OCI-LY7 (cell line): ENCODE measurements at regions not wholly inside any gene's neighbourhood (a gene's known extent, or its start where the extent isn't known, plus 50 kb on each side); places are given as distances from the start of the nearest gene placed in this dataset.
"Not testable (repeated sequence)": the region's sequence is repeated elsewhere in the genome, so short reads cannot be mapped to it uniquely, and the experiment has no call there.

Experiments
- BruUV-seq: library from RNA; stranded (reverse); fragments of 400-500 nt; replicated peaks from 2 replicates; lab custom pipeline; 2021; lab: Mats Ljungman, UMichigan
- CTCF ChIA-PET: fragments of 300-600 bp; sonication (Branson Sonifier 250); formaldehyde crosslinking; loops from one replicate; lab custom pipeline; 2022; ENCODE audit warnings: antibody characterized with exemption; ENCODE audit not compliant: unreplicated experiment; lab: Charles Lee
- POLR2A ChIA-PET: fragments of 300-600 bp; sonication (Branson Sonifier 250); formaldehyde crosslinking; loops from one replicate; lab custom pipeline; 2022; ENCODE audit warnings: antibody characterized with exemption; lab: Charles Lee
- DNase-seq: peaks from one replicate; pipeline ENCODE4 v3.0.0-alpha.2; 2015; ENCODE audit warnings: low spot score
- H2AFZ ChIP-seq: fragments of 200-600 bp; sonication (generic), shearing (Covaris generic); 2 replicates; pipeline ENCODE4 v1.6.1; 2014; ENCODE audit warnings: mild to moderate bottlenecking, antibody characterized with exemption, low read length, moderate library complexity
- H3K27ac ChIP-seq: fragments of 200-600 bp; sonication (generic); 2 replicates; pipeline ENCODE4 v1.5.1; 2014; ENCODE audit warnings: mixed run types, low read depth, mild to moderate bottlenecking, moderate library complexity, low read length, inconsistent platforms; ENCODE audit not compliant: poor library complexity, severe bottlenecking
- H3K36me3 ChIP-seq: fragments of 200-600 bp; sonication (generic); 2 replicates; pipeline ENCODE4 v1.6.1; 2014; ENCODE audit warnings: mild to moderate bottlenecking, antibody characterized with exemption, low read length, moderate library complexity, mixed read lengths; ENCODE audit not compliant: insufficient read depth
- H3K4me1 ChIP-seq: fragments of 200-600 bp; sonication (generic); 2 replicates; pipeline ENCODE4 v1.5.1; 2014; ENCODE audit warnings: mild to moderate bottlenecking, low read length; ENCODE audit not compliant: insufficient read depth, poor library complexity, severe bottlenecking
- H3K4me2 ChIP-seq: fragments of 200-600 bp; sonication (generic); 2 replicates; pipeline ENCODE4 v1.6.1; 2014; ENCODE audit warnings: mild to moderate bottlenecking, low read length
- H3K4me3 ChIP-seq: fragments of 200-600 bp; sonication (generic); 2 replicates; pipeline ENCODE4 v1.5.1; 2014; ENCODE audit warnings: mild to moderate bottlenecking, low read depth, low read length; ENCODE audit not compliant: poor library complexity, severe bottlenecking
- H3K79me2 ChIP-seq: fragments of 200-600 bp; sonication (generic); 2 replicates; pipeline ENCODE4 v1.6.1; 2016; ENCODE audit warnings: low read depth, mild to moderate bottlenecking, low read length, moderate library complexity, mixed read lengths; ENCODE audit not compliant: insufficient read depth
- H3K9me2 ChIP-seq: fragments of 200-600 bp; sonication (generic); 2 replicates; pipeline ENCODE4 v1.6.1; 2016; ENCODE audit warnings: mild to moderate bottlenecking, low read length, mixed read lengths; ENCODE audit not compliant: insufficient read depth
- H3K9me3 ChIP-seq: fragments of 200-600 bp; sonication (generic); 2 replicates; pipeline ENCODE4 v1.6.1; 2014; ENCODE audit warnings: mild to moderate bottlenecking, mixed run types, low read length, mixed read lengths
- H4K20me1 ChIP-seq: fragments of 200-600 bp; sonication (generic); 2 replicates; pipeline ENCODE4 v1.6.1; 2014; ENCODE audit warnings: mild to moderate bottlenecking, antibody characterized with exemption, low read length, moderate library complexity, mixed read lengths; ENCODE audit not compliant: insufficient read depth
- CTCF ChIP-seq: fragments of 200-600 bp; sonication (generic); conservative IDR thresholded peaks from 2 replicates; pipeline ENCODE4 v1.5.1; 2014; ENCODE audit warnings: mild to moderate bottlenecking, antibody characterized with exemption, low read length, moderate library complexity, mixed read lengths
- EZH2phosphoT487 ChIP-seq: fragments of 200-600 bp; sonication (generic); IDR thresholded peaks from 2 replicates; pipeline ENCODE4 v1.6.1; 2018; ENCODE audit warnings: low read depth, borderline replicate concordance, mild to moderate bottlenecking, mixed run types, antibody characterized with exemption, low read length, moderate library complexity, mixed read lengths
- intact Hi-C: fragments of 100-400 bp; cut with micrococcal nuclease; formaldehyde crosslinking; loops from one replicate; pipeline ENCODE4 v1.10.0; 2022; ENCODE audit not compliant: unreplicated experiment

GRCh38 chr7:156522801-156523200, 117.8 kb upstream of the RNF32 start:
- no peak overlapping the region for H2AFZ ChIP-seq
- no peaks in the 10 kb centered on the region for H4K20me1 ChIP-seq
- H3K4me2 ChIP-seq = no peak overlapping the region
- TF ChIP-seq CTCF (no peak), EZH2phosphoT487 (no peak)
- no peaks in the 10 kb centered on the region for H3K79me2 ChIP-seq
- no peaks in the 10 kb centered on the region for H3K9me2 ChIP-seq
- ChIA-PET POLR2A (no interaction called here), CTCF (no interaction called here)
- no peak for DNase-seq
- intact Hi-C loops = no loop called here
- H3K4me3 ChIP-seq = no peak overlapping the region
- no peaks in the 10 kb centered on the region for H3K4me1 ChIP-seq
- BruUV-seq = no TSS peak
- H3K27ac ChIP-seq = no peak overlapping the region
- H3K9me3 ChIP-seq = no peaks in the 10 kb centered on the region
- no peaks in the 10 kb centered on the region for H3K36me3 ChIP-seq

DNA sequence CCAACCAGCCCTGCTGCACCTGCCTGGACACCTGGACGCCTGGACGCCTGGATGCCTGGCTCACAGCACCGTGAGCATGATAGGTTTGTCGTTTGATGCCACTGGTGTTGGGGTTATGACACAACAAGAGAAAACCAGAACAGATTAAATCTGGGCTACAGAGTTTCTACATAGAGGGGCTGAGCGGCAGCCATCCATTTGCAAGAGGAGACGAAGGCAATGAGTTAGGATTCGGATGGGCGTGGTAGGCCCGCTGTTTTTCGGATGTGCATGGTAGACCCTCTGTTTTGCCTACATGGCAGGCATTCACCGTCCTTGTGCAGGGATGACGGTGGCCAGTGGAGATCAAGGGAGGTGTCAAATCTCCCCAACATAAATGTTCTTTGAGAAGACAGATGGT, 121.5 kb upstream of the RNF32 start:
- Histone ChIP-seq H3K4me2 (no peak overlapping the region), H4K20me1 (no peaks in the 10 kb centered on the region), H3K9me3 (no peaks in the 10 kb centered on the region), H3K4me3 (no peak overlapping the region), H2AFZ (no peak overlapping the region), H3K79me2 (no peaks in the 10 kb centered on the region), H3K4me1 (no peaks in the 10 kb centered on the region), H3K9me2 (no peaks in the 10 kb centered on the region), H3K27ac (no peak overlapping the region), H3K36me3 (no peaks in the 10 kb centered on the region)
- intact Hi-C loops = no loop called here
- no TSS peak for BruUV-seq
- ChIA-PET POLR2A (no interaction called here), CTCF (no interaction called here)
- TF ChIP-seq EZH2phosphoT487 (no peak), CTCF (no peak)
- no peak for DNase-seq

DNA sequence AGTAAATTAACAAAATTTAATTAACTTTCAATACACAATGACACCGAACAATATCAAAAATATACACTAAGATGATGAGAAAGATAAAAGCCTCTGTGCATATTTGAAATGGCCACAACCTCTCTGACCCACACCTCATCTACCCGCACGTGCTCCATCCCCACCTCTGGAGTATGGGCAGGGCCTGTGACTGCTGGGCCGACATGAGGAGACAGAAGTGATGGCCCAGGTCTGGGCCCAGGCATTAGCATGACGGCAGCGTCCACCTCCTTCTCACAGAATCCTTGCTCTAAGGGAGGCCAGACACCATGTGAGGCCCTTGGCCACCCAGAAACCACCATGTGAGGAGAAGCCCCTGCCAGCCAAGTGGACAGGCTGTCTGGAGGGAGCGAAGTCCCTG, 122.1 kb upstream of the RNF32 start:
- DNase-seq = no peak
- H3K36me3 ChIP-seq = no peaks in the 10 kb centered on the region
- no peaks in the 10 kb centered on the region for H4K20me1 ChIP-seq
- CTCF ChIA-PET = no interaction called here
- no peak for TF ChIP-seq CTCF
- TF ChIP-seq EZH2phosphoT487 = no peak
- H3K4me1 ChIP-seq = no peaks in the 10 kb centered on the region
- no peaks in the 10 kb centered on the region for H3K9me3 ChIP-seq
- no peak overlapping the region for H2AFZ ChIP-seq
- no peaks in the 10 kb centered on the region for H3K9me2 ChIP-seq
- intact Hi-C loops = no loop called here
- no peak overlapping the region for H3K27ac ChIP-seq
- H3K79me2 ChIP-seq = no peaks in the 10 kb centered on the region
- POLR2A ChIA-PET = no interaction called here
- H3K4me3 ChIP-seq = no peak overlapping the region
- BruUV-seq = no TSS peak
- H3K4me2 ChIP-seq = no peak overlapping the region

GRCh38 chr7:156517858-156518257, 122.7 kb upstream of the RNF32 start:
- H2AFZ ChIP-seq, POLR2A ChIA-PET, BruUV-seq: not testable (repeated sequence)

More at GRCh38 chr7:156517858-156518257, 122.7 kb upstream of the RNF32 start:
- intact Hi-C loops, H3K36me3 ChIP-seq, H3K9me2 ChIP-seq, DNase-seq, H3K4me2 ChIP-seq, H3K27ac ChIP-seq, H3K4me3 ChIP-seq, H3K9me3 ChIP-seq, H3K4me1 ChIP-seq, H3K79me2 ChIP-seq, H4K20me1 ChIP-seq, CTCF ChIA-PET: not testable (repeated sequence)
